Activated naive CD4-positive, alpha-beta T cell treated with anti-CD3 and anti-CD28 coated beads, Interleukin-2, amount 50 U/mL, for 72 hours (primary cell): ENCODE measurements at regions not wholly inside any gene's neighbourhood (a gene's known extent, or its start where the extent isn't known, plus 50 kb on each side); places are given as distances from the start of the nearest gene placed in this dataset.
"Not testable (repeated sequence)": the region's sequence is repeated elsewhere in the genome, so short reads cannot be mapped to it uniquely, and the experiment has no call there.

ENCODE experiments used
- ATAC-seq, 2 donors: fragments of 150-1000 bp; cut with Tn5 transposase; 2 replicates each; pipeline ENCODE4 v1.10.0; 2021; ENCODE audit warnings: mild to moderate bottlenecking in 2 of 2, moderate library complexity in 2 of 2
- DNase-seq, 2 donors: peaks; one replicate each; pipeline ENCODE4 v3.0.0; 2021 to 2022; ENCODE audit warnings: low spot score in 2 of 2
- H3K27ac Mint-ChIP-seq, 2 donors: one replicate each; pipeline ENCODE4 v1.8.0; 2022; ENCODE audit warnings: mild to moderate bottlenecking in 2 of 2, mixed read lengths in 2 of 2
- H3K36me3 Mint-ChIP-seq, 2 donors: one replicate each; pipeline ENCODE4 v1.8.0; 2022; ENCODE audit warnings: mixed read lengths in 2 of 2
- H3K9me3 Mint-ChIP-seq, 2 donors: one replicate each; pipeline ENCODE4 v1.8.0; 2022; ENCODE audit warnings: mixed read lengths in 2 of 2

- peaks cover 0 to 4% of the 10 kb centered on the region in 2 donors for H3K9me3 Mint-ChIP-seq
- ATAC-seq (no peak), DNase-seq (no peak)
- no peaks in the 10 kb centered on the region for H3K36me3 Mint-ChIP-seq
- no peak overlapping the region for H3K27ac Mint-ChIP-seq
These were observed 100.9 kb upstream of the CCDC91 start for GRCh38 chr12:28089338-28089737.

- H3K36me3 Mint-ChIP-seq, result no peaks in the 10 kb centered on the region
- DNase-seq (no peak), ATAC-seq (no peak)
- H3K27ac Mint-ChIP-seq, result no peak overlapping the region
- no peaks in the 10 kb centered on the region for H3K9me3 Mint-ChIP-seq
These were observed 99.4 kb upstream of the CCDC91 start for GRCh38 chr12:28090835-28091234.

GRCh38 chr12:28092396-28092795 is 97.9 kb upstream of the CCDC91 start:
- ATAC-seq, result no peak
- H3K36me3 Mint-ChIP-seq, result no peaks in the 10 kb centered on the region
- no peaks in the 10 kb centered on the region for H3K9me3 Mint-ChIP-seq
- H3K27ac Mint-ChIP-seq, result no peak overlapping the region
- no peak for DNase-seq

- Mint-ChIP-seq H3K27ac (no peak overlapping the region), H3K9me3 (no peaks in the 10 kb centered on the region), H3K36me3 (no peaks in the 10 kb centered on the region)
- ATAC-seq (no peak), DNase-seq (no peak)
These were observed 93.6 kb upstream of the CCDC91 start for GRCh38 chr12:28096649-28097048.

DNA sequence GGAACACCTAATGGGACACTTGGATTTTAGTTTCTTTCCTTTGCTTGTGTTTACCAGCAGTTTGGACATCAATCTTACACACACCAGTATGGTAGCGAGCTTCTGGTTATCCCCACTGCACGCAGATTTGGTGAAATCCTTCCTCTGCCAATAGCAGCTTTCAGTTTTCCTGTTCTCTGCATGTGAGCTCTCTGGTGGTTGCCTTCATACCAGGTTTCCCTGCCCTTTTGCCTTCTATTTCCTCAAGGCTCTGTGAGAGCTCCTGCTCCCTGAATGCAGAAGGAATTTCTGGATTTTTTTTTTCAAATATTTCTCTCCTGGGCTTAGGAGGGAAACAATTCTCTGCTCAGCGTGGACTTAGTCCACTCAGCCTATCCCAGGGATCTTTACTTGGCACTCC is 93.0 kb upstream of the CCDC91 start:
- no peaks in the 10 kb centered on the region for H3K36me3 Mint-ChIP-seq
- no peaks in the 10 kb centered on the region for H3K9me3 Mint-ChIP-seq
- ATAC-seq, result no peak
- H3K27ac Mint-ChIP-seq, result no peak overlapping the region
- DNase-seq, result no peak

GRCh38 chr12:28099245-28099644 is 91.0 kb upstream of the CCDC91 start:
- not testable (repeated sequence) for H3K27ac Mint-ChIP-seq, ATAC-seq, H3K36me3 Mint-ChIP-seq, DNase-seq, H3K9me3 Mint-ChIP-seq

GRCh38 chr12:28099871-28100270 is 90.4 kb upstream of the CCDC91 start:
- ATAC-seq (no peak), DNase-seq (no peak)
- H3K36me3 Mint-ChIP-seq, result no peaks in the 10 kb centered on the region
- H3K9me3 Mint-ChIP-seq, result no peaks in the 10 kb centered on the region
- H3K27ac Mint-ChIP-seq, result no peak overlapping the region

- Mint-ChIP-seq H3K36me3 (no peaks in the 10 kb centered on the region), H3K9me3 (no peaks in the 10 kb centered on the region), H3K27ac (no peak overlapping the region)
- ATAC-seq (no peak), DNase-seq (no peak)
These were observed 89.5 kb upstream of the CCDC91 start for GRCh38 chr12:28100717-28101116.

DNA sequence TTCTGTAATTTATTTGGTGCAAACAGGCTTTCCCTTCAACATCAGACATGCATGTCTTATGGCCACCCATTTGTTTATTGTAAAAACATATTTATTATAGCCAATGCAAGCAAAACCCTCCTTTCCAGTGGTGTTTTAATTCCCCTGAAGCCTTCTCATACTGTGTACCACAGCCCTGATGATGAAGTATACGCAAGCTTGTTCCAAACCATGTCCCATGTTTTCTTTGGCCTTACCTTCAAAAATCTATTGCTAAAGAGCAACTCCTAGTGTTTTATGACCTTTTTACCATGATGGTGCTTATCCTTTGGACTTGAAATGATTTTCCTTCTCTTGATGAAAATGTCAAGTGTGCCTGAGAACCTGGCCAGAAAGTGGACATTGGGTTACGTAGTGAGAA is 85.9 kb upstream of the CCDC91 start:
- Mint-ChIP-seq H3K27ac (no peak overlapping the region), H3K36me3 (no peaks in the 10 kb centered on the region), H3K9me3 (no peaks in the 10 kb centered on the region)
- DNase-seq, result no peak
- ATAC-seq, result no peak

DNA sequence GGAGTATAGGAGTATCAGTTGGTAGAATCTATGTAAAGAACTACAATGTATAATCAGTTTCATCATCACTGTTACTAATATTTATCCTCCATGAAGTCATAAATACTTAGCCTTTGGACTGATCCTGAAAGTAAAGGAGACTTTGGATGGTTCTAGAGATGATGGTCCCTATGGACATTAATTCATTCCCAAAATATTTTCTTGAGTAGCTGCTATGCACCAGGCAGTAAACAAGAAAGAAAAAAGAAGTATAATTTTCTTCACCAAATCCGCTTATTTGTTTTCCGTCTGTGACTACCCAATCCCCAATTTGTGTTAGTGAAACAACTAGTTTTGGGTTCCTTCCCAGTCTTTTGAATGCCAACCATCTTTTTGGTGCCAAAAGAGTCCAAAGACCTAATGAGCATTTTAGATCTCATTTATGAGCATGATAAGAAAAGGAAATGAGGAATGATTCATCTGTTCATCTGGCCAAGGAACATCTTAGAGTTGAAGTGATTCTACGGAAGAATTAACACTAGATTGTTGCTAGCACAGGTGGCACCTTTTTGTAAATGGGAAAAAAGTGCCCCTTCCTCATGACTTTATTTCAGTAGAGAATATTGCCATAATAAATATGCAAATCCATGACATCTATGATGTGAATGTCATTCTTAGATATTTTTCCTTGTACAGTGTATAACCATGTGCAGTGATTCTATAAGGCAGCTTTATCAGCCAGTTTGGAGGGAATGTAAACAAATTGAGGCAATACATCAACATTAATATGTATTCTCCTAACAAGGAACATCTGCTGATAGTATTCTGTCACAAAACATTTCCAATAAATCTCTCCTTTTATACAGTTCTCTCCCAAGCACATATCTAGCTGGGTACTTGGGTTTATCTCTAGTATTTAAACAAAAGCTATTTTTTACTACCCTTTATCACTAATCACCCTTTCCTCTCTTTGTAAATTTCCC is 85.1 kb upstream of the CCDC91 start:
- ATAC-seq, result no peak
- no peak overlapping the region for H3K27ac Mint-ChIP-seq
- DNase-seq, result no peak
- H3K9me3 Mint-ChIP-seq, result no peaks in the 10 kb centered on the region
- H3K36me3 Mint-ChIP-seq, result no peaks in the 10 kb centered on the region

DNA sequence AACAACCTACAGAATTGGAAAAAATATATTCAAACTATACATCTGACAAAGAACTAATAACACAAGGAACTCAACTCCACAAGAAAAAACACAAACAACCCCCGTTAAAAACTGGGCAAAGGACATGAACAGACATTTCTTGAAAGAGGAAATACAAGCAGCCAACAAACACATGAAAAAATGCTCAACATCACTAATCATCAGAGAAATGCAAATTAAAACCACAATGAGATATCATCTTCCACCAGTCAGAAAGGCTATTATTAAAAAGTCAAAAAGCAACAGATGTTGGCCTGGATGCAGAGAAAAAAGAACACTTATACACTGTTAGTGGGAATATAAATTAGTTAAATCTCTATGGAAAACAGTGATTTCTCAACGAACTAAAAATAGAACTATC is 82.6 kb upstream of the CCDC91 start:
- no peak overlapping the region for H3K27ac Mint-ChIP-seq
- no peak for DNase-seq
- H3K36me3 Mint-ChIP-seq, result peaks cover 5% of the 10 kb centered on the region in 2 donors
- H3K9me3 Mint-ChIP-seq, result peaks cover 0 to 4% of the 10 kb centered on the region in 2 donors
- ATAC-seq, result no peak

DNA sequence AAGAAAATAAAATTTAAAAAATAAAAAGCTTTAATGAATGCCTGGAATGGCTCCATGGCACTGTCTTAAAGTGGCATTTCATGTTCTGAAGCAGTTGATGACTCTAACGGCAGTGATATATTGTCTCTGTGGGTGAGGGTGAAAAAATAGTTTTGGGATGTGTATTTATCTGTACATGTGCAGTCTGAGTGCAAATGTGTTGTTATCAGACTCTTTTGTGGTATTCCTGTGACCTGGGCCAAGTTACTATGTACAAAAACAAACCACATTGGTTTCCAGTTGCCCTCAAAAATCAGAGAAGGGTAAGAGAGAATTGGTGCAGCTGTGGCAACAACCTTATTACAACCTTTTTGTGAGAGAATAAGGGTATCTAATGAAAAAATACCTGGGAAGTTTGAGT is 81.7 kb upstream of the CCDC91 start:
- Mint-ChIP-seq H3K27ac (no peak overlapping the region), H3K9me3 (peaks cover 0 to 4% of the 10 kb centered on the region in 2 donors), H3K36me3 (peaks cover 5% of the 10 kb centered on the region in 2 donors)
- no peak for DNase-seq
- ATAC-seq, result no peak

- H3K27ac Mint-ChIP-seq, result no peak overlapping the region
- H3K9me3 Mint-ChIP-seq, result peaks cover 0 to 4% of the 10 kb centered on the region in 2 donors
- H3K36me3 Mint-ChIP-seq, result peaks cover 5% of the 10 kb centered on the region in 2 donors
- ATAC-seq (no peak), DNase-seq (no peak)
These were observed 79.9 kb upstream of the CCDC91 start for GRCh38 chr12:28110329-28110728.

- Mint-ChIP-seq H3K27ac (no peak overlapping the region), H3K36me3 (peaks cover 5% of the 10 kb centered on the region in 2 donors), H3K9me3 (peaks cover 0 to 4% of the 10 kb centered on the region in 2 donors)
- no peak for ATAC-seq
- DNase-seq, result no peak
These were observed 75.8 kb upstream of the CCDC91 start for GRCh38 chr12:28114488-28114887.

- Mint-ChIP-seq H3K36me3 (no peaks in the 10 kb centered on the region), H3K27ac (no peak overlapping the region), H3K9me3 (no peaks in the 10 kb centered on the region)
- ATAC-seq (no peak), DNase-seq (no peak)
These were observed 68.8 kb upstream of the CCDC91 start for GRCh38 chr12:28121433-28121832.

GRCh38 chr12:28121899-28122655 is 68.2 kb upstream of the CCDC91 start:
- no peak overlapping the region for H3K27ac Mint-ChIP-seq
- no peak for ATAC-seq
- H3K9me3 Mint-ChIP-seq, result no peaks in the 10 kb centered on the region
- DNase-seq, result no peak
- H3K36me3 Mint-ChIP-seq, result no peaks in the 10 kb centered on the region

DNA sequence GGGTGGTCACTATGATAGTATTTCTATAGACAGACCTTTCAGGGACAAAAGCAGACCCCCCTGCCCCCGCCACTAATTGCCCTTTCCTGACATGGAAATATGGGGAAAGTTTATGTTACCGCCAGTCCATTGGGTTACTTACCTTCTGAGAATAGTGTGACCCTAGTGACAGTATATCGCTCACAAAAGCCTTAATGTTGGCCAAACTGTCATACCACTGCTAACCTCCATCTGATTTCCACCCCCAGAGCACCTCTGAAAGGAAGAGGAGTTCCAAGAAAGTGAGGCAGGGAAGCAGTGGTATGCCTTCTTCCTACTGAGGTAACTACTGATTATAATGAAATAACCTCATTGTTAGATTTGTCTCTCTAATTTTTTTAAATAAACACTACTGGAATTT is 67.5 kb upstream of the CCDC91 start:
- DNase-seq (no peak), ATAC-seq (no peak)
- Mint-ChIP-seq H3K36me3 (no peaks in the 10 kb centered on the region), H3K27ac (no peak overlapping the region), H3K9me3 (no peaks in the 10 kb centered on the region)
